Erythroblast (primary cell): ENCODE measurements at regions not wholly inside any gene's neighbourhood (a gene's known extent, or its start where the extent isn't known, plus 50 kb on each side); places are given as distances from the start of the nearest gene placed in this dataset.

Experiments
- GATA1 ChIP-seq: IDR thresholded peaks from 2 replicates; pipeline ENCODE4 v1.6.1; 2011; ENCODE audit warnings: low read depth, mild to moderate bottlenecking, control low read depth, low read length, moderate library complexity
- POLR2A ChIP-seq: IDR thresholded peaks from 2 replicates; pipeline ENCODE4 v1.6.1; 2011; ENCODE audit warnings: mild to moderate bottlenecking, low read length

- no peak for TF ChIP-seq POLR2A
- TF ChIP-seq GATA1 = no peak
Observed at GRCh38 chr4:97103252-97103651, 1040.0 kb downstream of the STPG2 start.
